ENCODE measurements at regions not wholly inside any gene's neighbourhood (a gene's known extent, or its start where the extent isn't known, plus 50 kb on each side); places are given as distances from the start of the nearest gene placed in this dataset.

GRCh38 chr16:13781575-13782338 is 138.2 kb upstream of the ERCC4 start (continued):
- TF ChIP-seq ZBTB44 (tag by site-specific recombination; IDR thresholded peaks at IDR 0.05) (no peak), ZFP3 (tag by site-specific recombination; IDR thresholded peaks at IDR 0.05; ENCODE audit: low read depth) (no peak), ZBTB48 (tag by site-specific recombination; IDR thresholded peaks at IDR 0.05) (no peak), ZBTB17 (tag by site-specific recombination; IDR thresholded peaks at IDR 0.05) (no peak), ZNF792 (tag by site-specific recombination; IDR thresholded peaks at IDR 0.05) (no peak), ZNF473 (tag by site-specific recombination; IDR thresholded peaks at IDR 0.05) (no peak), ZBTB49 (tag by site-specific recombination; IDR thresholded peaks at IDR 0.05; ENCODE audit: low read depth) (no peak), ZNF132 (tag by site-specific recombination; IDR thresholded peaks at IDR 0.05; ENCODE audit: borderline replicate concordance) (no peak), PBX3 (CRISPR knock-in tag; IDR thresholded peaks at IDR 0.05) (no peak), BCL6B (tag by site-specific recombination; IDR thresholded peaks at IDR 0.05) (no peak)

- ChIA-PET POLR2A (no interaction called here), CTCF (interaction anchor here (0.7 kb wide), 1 partner anchor 29 kb away, joined by 3 read pairs; no protein-coding TSS in a partner anchor)
- Histone ChIP-seq H3K36me3 (ENCODE audit: control insufficient read depth in 2 of 2, insufficient read depth in 1 of 2, low read length in 2 of 2) (no peaks in the 10 kb centered on the region), H3K4me3 (ENCODE audit: low read depth, low read length) (no peak overlapping the region), H3K27ac (ENCODE audit: extremely low read depth, low read depth, low read length) (no peak overlapping the region), H3K9me3 (ENCODE audit: control insufficient read depth, insufficient read depth, low read depth, low read length) (no peaks in the 10 kb centered on the region), H3K4me1 (ENCODE audit: control insufficient read depth, insufficient read depth, low read length) (no peaks in the 10 kb centered on the region)
- no peak for TF ChIP-seq ZNF777 (tag by site-specific recombination; IDR thresholded peaks at IDR 0.05; ENCODE audit: borderline replicate concordance)
- no peak for TF ChIP-seq ZNF660 (tag by site-specific recombination; IDR thresholded peaks at IDR 0.05)
- no peak for TF ChIP-seq ZNF513 (tag by site-specific recombination; IDR thresholded peaks at IDR 0.05)
- no peak for TF ChIP-seq ZNF175 (tag by site-specific recombination; IDR thresholded peaks at IDR 0.05)
- no peak for TF ChIP-seq KLF16 (tag by site-specific recombination; IDR thresholded peaks at IDR 0.05)
- no peak for TF ChIP-seq ZNF792 (tag by site-specific recombination; IDR thresholded peaks at IDR 0.05)
- TF ChIP-seq OSR2 (tag by site-specific recombination; IDR thresholded peaks at IDR 0.05) = no peak
- TF ChIP-seq ZNF394 (tag by site-specific recombination; IDR thresholded peaks at IDR 0.05; ENCODE audit: borderline replicate concordance) = no peak
- TF ChIP-seq SP2 (tag by site-specific recombination; IDR thresholded peaks at IDR 0.05) = no peak
- TF ChIP-seq ZBTB11 (tag by site-specific recombination; conservative IDR thresholded peaks at IDR 0.05; ENCODE audit: low read depth) = no peak
- TF ChIP-seq GLI4 (tag by site-specific recombination; IDR thresholded peaks at IDR 0.05) = no peak
- TF ChIP-seq ZNF341 (tag by site-specific recombination; IDR thresholded peaks at IDR 0.05; ENCODE audit: low read depth) = no peak
- TF ChIP-seq KLF8 (tag by site-specific recombination; IDR thresholded peaks at IDR 0.05) = no peak
- TF ChIP-seq EGR2 (tag by site-specific recombination; IDR thresholded peaks at IDR 0.05; ENCODE audit: low read depth) = no peak
- TF ChIP-seq ZNF670 (tag by site-specific recombination; IDR thresholded peaks at IDR 0.05; ENCODE audit: low read depth) = no peak
These were observed 128.9 kb upstream of the ERCC4 start for GRCh38 chr16:13791095-13791494.
